Peyer's patch (tissue), 4 donors: ENCODE measurements at regions not wholly inside any gene's neighbourhood (a gene's known extent, or its start where the extent isn't known, plus 50 kb on each side); places are given as distances from the start of the nearest gene placed in this dataset.

Source experiments
- DNase-seq, 3 donors: peaks; one replicate each; pipeline ENCODE4 v3.0.0-alpha.2; 2017 to 2019
- H3K27ac ChIP-seq, 4 donors: fragments of 200-600 bp; sonication (generic); one replicate each; pipeline ENCODE4 v1.5.1; 2016 to 2019
- H3K27me3 ChIP-seq, 2 donors: fragments of 200-600 bp; sonication (generic); one replicate each; pipeline ENCODE4 v1.5.1; 2019
- H3K36me3 ChIP-seq, 3 donors: fragments of 200-600 bp; sonication (generic); one replicate each; pipeline ENCODE4 v1.5.1; 2016 to 2019
- H3K4me1 ChIP-seq, 4 donors: fragments of 200-600 bp; sonication (generic); one replicate each; pipeline ENCODE4 v1.5.1; 2016 to 2019
- H3K4me3 ChIP-seq, 4 donors: fragments of 200-600 bp; sonication (generic); 1 replicate in 3 of 4; 2 replicates in 1 of 4; pipeline ENCODE4 v1.5.1; 2016 to 2019; ENCODE audit warnings: mild to moderate bottlenecking in 1 of 4
- H3K9me3 ChIP-seq, 4 donors: fragments of 200-600 bp; sonication (generic); one replicate each; pipeline ENCODE4 v1.5.1; 2016 to 2019; ENCODE audit warnings: mild to moderate bottlenecking in 1 of 4
- POLR2A ChIP-seq, 2 donors: fragments of 450-650 bp; IDR thresholded peaks; one replicate each; pipeline ENCODE4 v1.5.1; 2017; ENCODE audit warnings: antibody characterized with exemption in 2 of 2, mild to moderate bottlenecking in 2 of 2, moderate library complexity in 2 of 2
- TF ChIP-seq, protein P1 (sequence below), 6 experiments: fragments of 450-650 bp in 4 of 6; fragments of 200-600 bp in 2 of 6; sonication (generic) in 1 of 6; IDR thresholded peaks; one replicate each; pipeline ENCODE4 v1.5.1; 2017 to 2019; ENCODE audit warnings: antibody characterized with exemption in 6 of 6, mild to moderate bottlenecking in 3 of 6, moderate library complexity in 1 of 6

GRCh38 chr10:117929327-117930067 lies 117.2 kb downstream of the RAB11FIP2 start:
- Histone ChIP-seq H3K9me3 (no peaks in the 10 kb centered on the region), H3K4me3 (no peak overlapping the region), H3K27ac (no peak overlapping the region), H3K4me1 (no peaks in the 10 kb centered on the region), H3K27me3 (no peaks in the 10 kb centered on the region), H3K36me3 (no peaks in the 10 kb centered on the region)
- DNase-seq, result no peak
- TF ChIP-seq, protein P1, sequence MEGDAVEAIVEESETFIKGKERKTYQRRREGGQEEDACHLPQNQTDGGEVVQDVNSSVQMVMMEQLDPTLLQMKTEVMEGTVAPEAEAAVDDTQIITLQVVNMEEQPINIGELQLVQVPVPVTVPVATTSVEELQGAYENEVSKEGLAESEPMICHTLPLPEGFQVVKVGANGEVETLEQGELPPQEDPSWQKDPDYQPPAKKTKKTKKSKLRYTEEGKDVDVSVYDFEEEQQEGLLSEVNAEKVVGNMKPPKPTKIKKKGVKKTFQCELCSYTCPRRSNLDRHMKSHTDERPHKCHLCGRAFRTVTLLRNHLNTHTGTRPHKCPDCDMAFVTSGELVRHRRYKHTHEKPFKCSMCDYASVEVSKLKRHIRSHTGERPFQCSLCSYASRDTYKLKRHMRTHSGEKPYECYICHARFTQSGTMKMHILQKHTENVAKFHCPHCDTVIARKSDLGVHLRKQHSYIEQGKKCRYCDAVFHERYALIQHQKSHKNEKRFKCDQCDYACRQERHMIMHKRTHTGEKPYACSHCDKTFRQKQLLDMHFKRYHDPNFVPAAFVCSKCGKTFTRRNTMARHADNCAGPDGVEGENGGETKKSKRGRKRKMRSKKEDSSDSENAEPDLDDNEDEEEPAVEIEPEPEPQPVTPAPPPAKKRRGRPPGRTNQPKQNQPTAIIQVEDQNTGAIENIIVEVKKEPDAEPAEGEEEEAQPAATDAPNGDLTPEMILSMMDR (IDR thresholded peaks at IDR 0.05), result no peak
- no peak for TF ChIP-seq POLR2A (IDR thresholded peaks at IDR 0.05)

- no peak overlapping the region for H3K27ac ChIP-seq
Observed at GRCh38 chr10:117931078-117931477, 115.7 kb downstream of the RAB11FIP2 start.

GRCh38 chr10:117933036-117933435 lies 113.7 kb downstream of the RAB11FIP2 start:
- TF ChIP-seq, protein P1 (IDR thresholded peaks at IDR 0.05), result no peak
- TF ChIP-seq POLR2A (IDR thresholded peaks at IDR 0.05), result no peak
- Histone ChIP-seq H3K4me3 (no peak overlapping the region), H3K27ac (no peak overlapping the region), H3K27me3 (no peaks in the 10 kb centered on the region), H3K36me3 (no peaks in the 10 kb centered on the region), H3K4me1 (no peaks in the 10 kb centered on the region), H3K9me3 (no peaks in the 10 kb centered on the region)
- DNase-seq, result no peak

More at GRCh38 chr10:117931078-117931477, 115.7 kb downstream of the RAB11FIP2 start:
- no peaks in the 10 kb centered on the region for H3K27me3 ChIP-seq
- TF ChIP-seq, protein P1 (IDR thresholded peaks at IDR 0.05), result no peak
- TF ChIP-seq POLR2A (IDR thresholded peaks at IDR 0.05), result no peak
- H3K4me1 ChIP-seq, result no peaks in the 10 kb centered on the region
- H3K36me3 ChIP-seq, result no peaks in the 10 kb centered on the region
- no peak overlapping the region for H3K4me3 ChIP-seq
- H3K9me3 ChIP-seq, result no peaks in the 10 kb centered on the region
- no peak for DNase-seq

DNA sequence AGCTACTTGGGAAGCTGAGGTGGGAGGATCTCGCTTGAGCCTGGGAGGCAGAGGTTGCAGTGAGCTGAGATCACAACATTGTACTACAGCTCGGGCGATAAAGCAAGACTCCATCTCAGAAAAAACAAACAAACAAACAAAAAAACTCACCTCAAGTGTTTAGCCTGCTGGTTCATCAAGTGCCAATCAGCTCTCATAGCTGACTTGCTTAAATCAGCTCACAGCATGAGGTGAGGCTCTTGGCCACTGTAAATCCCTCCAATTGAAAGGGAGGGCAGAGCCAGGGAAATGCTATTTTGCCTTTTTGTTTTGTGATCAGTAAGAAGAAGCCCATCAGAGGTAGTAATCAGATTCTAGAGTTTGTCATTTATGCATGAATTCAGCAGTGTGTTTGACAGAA lies 112.3 kb downstream of the RAB11FIP2 start:
- Histone ChIP-seq H3K9me3 (no peaks in the 10 kb centered on the region), H3K4me3 (no peak overlapping the region), H3K27me3 (no peaks in the 10 kb centered on the region), H3K27ac (no peak overlapping the region), H3K4me1 (no peaks in the 10 kb centered on the region), H3K36me3 (no peaks in the 10 kb centered on the region)
- TF ChIP-seq, protein P1 (IDR thresholded peaks at IDR 0.05), result no peak
- TF ChIP-seq POLR2A (IDR thresholded peaks at IDR 0.05), result no peak
- no peak for DNase-seq

- no peaks in the 10 kb centered on the region for H3K9me3 ChIP-seq
- H3K36me3 ChIP-seq, result no peaks in the 10 kb centered on the region
- H3K4me3 ChIP-seq, result no peak overlapping the region
- no peaks in the 10 kb centered on the region for H3K27me3 ChIP-seq
- no peak overlapping the region for H3K27ac ChIP-seq
- no peak for TF ChIP-seq POLR2A (IDR thresholded peaks at IDR 0.05)
- TF ChIP-seq, protein P1 (IDR thresholded peaks at IDR 0.05), result no peak
- no peaks in the 10 kb centered on the region for H3K4me1 ChIP-seq
- no peak for DNase-seq
Observed at GRCh38 chr10:117936141-117936540, 110.6 kb downstream of the RAB11FIP2 start.
